ENCODE measurements at regions not wholly inside any gene's neighbourhood (a gene's known extent, or its start where the extent isn't known, plus 50 kb on each side); places are given as distances from the start of the nearest gene placed in this dataset.

- no peaks in the 10 kb centered on the region for H3K79me2 ChIP-seq (ENCODE audit: insufficient read depth, low read length)
- H3K36me3 ChIP-seq (ENCODE audit: low read length) = no peaks in the 10 kb centered on the region
- no peak overlapping the region for H3K4me3 ChIP-seq (ENCODE audit: insufficient read depth, low read length, poor library complexity, severe bottlenecking)
- H3K27me3 ChIP-seq (ENCODE audit: low read length) = no peaks in the 10 kb centered on the region
- no peak overlapping the region for H3K4me2 ChIP-seq (ENCODE audit: low read depth, low read length, poor library complexity, severe bottlenecking)
- H2AFZ ChIP-seq (ENCODE audit: low read depth, low read length, severe bottlenecking) = no peak overlapping the region
- no peaks in the 10 kb centered on the region for H3K9me2 ChIP-seq (replicated peaks; ENCODE audit: insufficient read depth, low read length)
- H3K27ac ChIP-seq (ENCODE audit: low read depth, low read length) = no peak overlapping the region
- no peaks in the 10 kb centered on the region for H3K9me3 ChIP-seq (ENCODE audit: insufficient read depth, low read length)
- no peak overlapping the region for H3K9ac ChIP-seq (ENCODE audit: low read length)
- H4K20me1 ChIP-seq (ENCODE audit: low read depth, low read length) = no peaks in the 10 kb centered on the region
- TF ChIP-seq CTCF (IDR thresholded peaks at IDR 0.05; ENCODE audit: insufficient read depth, low read length, poor library complexity, severe bottlenecking) (no peak), EZH2phosphoT487 (conservative IDR thresholded peaks at IDR 0.05; ENCODE audit: low read length) (no peak)
- no peaks in the 10 kb centered on the region for H3F3A ChIP-seq (ENCODE audit: insufficient read depth)
These were observed 1631.3 kb downstream of the DPP10 start for GRCh38 chr2:116073731-116074130.

GRCh38 chr2:116074161-116074560, 1631.7 kb downstream of the DPP10 start:
- Histone ChIP-seq H3K9ac (ENCODE audit: low read length) (no peak overlapping the region), H3K27ac (ENCODE audit: low read depth, low read length) (no peak overlapping the region), H3K79me2 (ENCODE audit: insufficient read depth, low read length) (no peaks in the 10 kb centered on the region), H3K4me2 (ENCODE audit: low read depth, low read length, poor library complexity, severe bottlenecking) (no peak overlapping the region), H4K20me1 (ENCODE audit: low read depth, low read length) (no peaks in the 10 kb centered on the region), H3F3A (ENCODE audit: insufficient read depth) (no peaks in the 10 kb centered on the region), H3K9me2 (replicated peaks; ENCODE audit: insufficient read depth, low read length) (no peaks in the 10 kb centered on the region), H3K9me3 (ENCODE audit: insufficient read depth, low read length) (no peaks in the 10 kb centered on the region), H2AFZ (ENCODE audit: low read depth, low read length, severe bottlenecking) (no peak overlapping the region), H3K36me3 (ENCODE audit: low read length) (no peaks in the 10 kb centered on the region), H3K27me3 (ENCODE audit: low read length) (no peaks in the 10 kb centered on the region), H3K4me3 (ENCODE audit: insufficient read depth, low read length, poor library complexity, severe bottlenecking) (no peak overlapping the region)
- TF ChIP-seq CTCF (IDR thresholded peaks at IDR 0.05; ENCODE audit: insufficient read depth, low read length, poor library complexity, severe bottlenecking) = no peak
- TF ChIP-seq EZH2phosphoT487 (conservative IDR thresholded peaks at IDR 0.05; ENCODE audit: low read length) = no peak

GRCh38 chr2:116088236-116088635, 1645.8 kb downstream of the DPP10 start:
- Histone ChIP-seq H3K4me2 (ENCODE audit: low read depth, low read length, poor library complexity, severe bottlenecking) (no peak overlapping the region), H2AFZ (ENCODE audit: low read depth, low read length, severe bottlenecking) (no peak overlapping the region), H3K79me2 (ENCODE audit: insufficient read depth, low read length) (no peaks in the 10 kb centered on the region), H3K9me2 (replicated peaks; ENCODE audit: insufficient read depth, low read length) (no peaks in the 10 kb centered on the region), H3K4me3 (ENCODE audit: insufficient read depth, low read length, poor library complexity, severe bottlenecking) (no peak overlapping the region), H3K9me3 (ENCODE audit: insufficient read depth, low read length) (no peaks in the 10 kb centered on the region), H3K9ac (ENCODE audit: low read length) (no peak overlapping the region), H3F3A (ENCODE audit: insufficient read depth) (no peaks in the 10 kb centered on the region; the same call in 1 of the 2 replicates), H3K27me3 (ENCODE audit: low read length) (no peaks in the 10 kb centered on the region), H3K27ac (ENCODE audit: low read depth, low read length) (no peak overlapping the region), H4K20me1 (ENCODE audit: low read depth, low read length) (no peaks in the 10 kb centered on the region), H3K36me3 (ENCODE audit: low read length) (no peaks in the 10 kb centered on the region)
- TF ChIP-seq CTCF (IDR thresholded peaks at IDR 0.05; ENCODE audit: insufficient read depth, low read length, poor library complexity, severe bottlenecking) (no peak), EZH2phosphoT487 (conservative IDR thresholded peaks at IDR 0.05; ENCODE audit: low read length) (no peak)
